ENCODE measurements at regions not wholly inside any gene's neighbourhood (a gene's known extent, or its start where the extent isn't known, plus 50 kb on each side); places are given as distances from the start of the nearest gene placed in this dataset.
"Not testable (repeated sequence)": the region's sequence is repeated elsewhere in the genome, so short reads cannot be mapped to it uniquely, and the experiment has no call there.

DNA sequence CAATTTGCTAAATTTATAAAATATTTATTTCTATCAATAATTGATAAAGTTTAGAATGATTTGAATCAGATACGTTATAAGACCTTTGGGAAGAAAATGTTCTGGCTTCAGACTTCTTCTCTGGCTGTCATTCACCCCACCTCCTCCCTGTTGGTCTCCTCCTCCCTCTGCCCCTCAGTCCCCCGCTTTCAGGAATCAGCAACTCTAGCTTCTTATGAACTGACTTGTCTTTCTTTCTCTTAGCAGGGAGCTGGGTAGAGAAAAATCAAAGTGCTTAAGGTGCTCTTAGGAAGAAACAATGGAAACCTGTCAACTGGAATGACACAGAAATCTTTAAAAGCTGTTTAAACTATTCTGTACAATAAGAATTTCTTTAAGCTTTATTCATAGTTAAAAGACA lies 71.3 kb upstream of the ETV3 start:
- Histone ChIP-seq H3K9me2 (ENCODE audit: insufficient read depth) (no peaks in the 10 kb centered on the region), H3K4me3 (replicated peaks in 1 of 2; ENCODE audit: low read depth in 1 of 2, low read length in 2 of 2) (no peak overlapping the region), H3K9ac (ENCODE audit: low read length) (no peak overlapping the region), H4K20me1 (ENCODE audit: insufficient read depth) (no peaks in the 10 kb centered on the region), H3K4me1 (ENCODE audit: control insufficient read depth in 1 of 2, insufficient read depth in 2 of 2, low read length in 2 of 2) (no peaks in the 10 kb centered on the region), H3K4me2 (ENCODE audit: low read length) (no peak overlapping the region), H2AFZ (ENCODE audit: low read depth, low read length, poor library complexity, severe bottlenecking) (no peak overlapping the region), H3K27ac (ENCODE audit: low read depth, low read length) (no peak overlapping the region), H3K27me3 (ENCODE audit: insufficient read depth, low read length) (peaks cover 19% of the 10 kb centered on the region), H3K9me3 (ENCODE audit: control insufficient read depth in 1 of 2, insufficient read depth in 1 of 2, low read depth in 1 of 2, low read length in 2 of 2) (peaks cover 0 to 3% of the 10 kb centered on the region in 2 experiments; a peak in 1 of 4 replicates), H3K79me2 (ENCODE audit: insufficient read depth, low read length) (no peaks in the 10 kb centered on the region), H3K36me3 (ENCODE audit: control insufficient read depth in 1 of 2, insufficient read depth in 2 of 2, low read length in 2 of 2) (no peaks in the 10 kb centered on the region)
- CTCF ChIA-PET = no interaction called here
- TF ChIP-seq, protein P1, sequence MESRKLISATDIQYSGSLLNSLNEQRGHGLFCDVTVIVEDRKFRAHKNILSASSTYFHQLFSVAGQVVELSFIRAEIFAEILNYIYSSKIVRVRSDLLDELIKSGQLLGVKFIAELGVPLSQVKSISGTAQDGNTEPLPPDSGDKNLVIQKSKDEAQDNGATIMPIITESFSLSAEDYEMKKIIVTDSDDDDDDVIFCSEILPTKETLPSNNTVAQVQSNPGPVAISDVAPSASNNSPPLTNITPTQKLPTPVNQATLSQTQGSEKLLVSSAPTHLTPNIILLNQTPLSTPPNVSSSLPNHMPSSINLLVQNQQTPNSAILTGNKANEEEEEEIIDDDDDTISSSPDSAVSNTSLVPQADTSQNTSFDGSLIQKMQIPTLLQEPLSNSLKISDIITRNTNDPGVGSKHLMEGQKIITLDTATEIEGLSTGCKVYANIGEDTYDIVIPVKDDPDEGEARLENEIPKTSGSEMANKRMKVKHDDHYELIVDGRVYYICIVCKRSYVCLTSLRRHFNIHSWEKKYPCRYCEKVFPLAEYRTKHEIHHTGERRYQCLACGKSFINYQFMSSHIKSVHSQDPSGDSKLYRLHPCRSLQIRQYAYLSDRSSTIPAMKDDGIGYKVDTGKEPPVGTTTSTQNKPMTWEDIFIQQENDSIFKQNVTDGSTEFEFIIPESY (IDR thresholded peaks at IDR 0.05; ENCODE audit: extremely low read depth, insufficient replicate concordance, low read length) = no peak
- TF ChIP-seq, protein P2, sequence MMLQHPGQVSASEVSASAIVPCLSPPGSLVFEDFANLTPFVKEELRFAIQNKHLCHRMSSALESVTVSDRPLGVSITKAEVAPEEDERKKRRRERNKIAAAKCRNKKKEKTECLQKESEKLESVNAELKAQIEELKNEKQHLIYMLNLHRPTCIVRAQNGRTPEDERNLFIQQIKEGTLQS (IDR thresholded peaks at IDR 0.05) = no peak
- TF ChIP-seq JUND (IDR thresholded peaks at IDR 0.05) = no peak
- no peak for TF ChIP-seq SRF (IDR thresholded peaks at IDR 0.05; ENCODE audit: low read depth)
- TF ChIP-seq CBX3 (IDR thresholded peaks at IDR 0.05; ENCODE audit: low read depth) = no peak
- TF ChIP-seq EZH2 (IDR thresholded peaks at IDR 0.05) = no peak
- TF ChIP-seq POLR2A (IDR thresholded peaks at IDR 0.05; ENCODE audit: borderline replicate concordance, extremely low read depth, insufficient read depth, insufficient read length) = no peak
- TF ChIP-seq POLR2AphosphoS5 (IDR thresholded peaks at IDR 0.05; ENCODE audit: low read depth, low read length) = no peak
- TF ChIP-seq YY1 (IDR thresholded peaks at IDR 0.05; ENCODE audit: extremely low read depth, insufficient replicate concordance, low read depth, low read length) = no peak
- no peak for TF ChIP-seq RAD21 (IDR thresholded peaks at IDR 0.05; ENCODE audit: low read depth)
- TF ChIP-seq CEBPB (IDR thresholded peaks at IDR 0.05; ENCODE audit: low read depth) = no peak
- TF ChIP-seq ZNF274 (IDR thresholded peaks at IDR 0.05; ENCODE audit: low read depth, low read length) = no peak
- no peak for TF ChIP-seq ELF1 (IDR thresholded peaks at IDR 0.05; ENCODE audit: borderline replicate concordance, low read depth)
- TF ChIP-seq ZFX (IDR thresholded peaks at IDR 0.05) = no peak
- no peak for TF ChIP-seq EZH2phosphoT487 (IDR thresholded peaks at IDR 0.05; ENCODE audit: borderline replicate concordance)
- no peak for TF ChIP-seq EGR1 (IDR thresholded peaks at IDR 0.05; ENCODE audit: low read depth)
- TF ChIP-seq, protein P3, sequence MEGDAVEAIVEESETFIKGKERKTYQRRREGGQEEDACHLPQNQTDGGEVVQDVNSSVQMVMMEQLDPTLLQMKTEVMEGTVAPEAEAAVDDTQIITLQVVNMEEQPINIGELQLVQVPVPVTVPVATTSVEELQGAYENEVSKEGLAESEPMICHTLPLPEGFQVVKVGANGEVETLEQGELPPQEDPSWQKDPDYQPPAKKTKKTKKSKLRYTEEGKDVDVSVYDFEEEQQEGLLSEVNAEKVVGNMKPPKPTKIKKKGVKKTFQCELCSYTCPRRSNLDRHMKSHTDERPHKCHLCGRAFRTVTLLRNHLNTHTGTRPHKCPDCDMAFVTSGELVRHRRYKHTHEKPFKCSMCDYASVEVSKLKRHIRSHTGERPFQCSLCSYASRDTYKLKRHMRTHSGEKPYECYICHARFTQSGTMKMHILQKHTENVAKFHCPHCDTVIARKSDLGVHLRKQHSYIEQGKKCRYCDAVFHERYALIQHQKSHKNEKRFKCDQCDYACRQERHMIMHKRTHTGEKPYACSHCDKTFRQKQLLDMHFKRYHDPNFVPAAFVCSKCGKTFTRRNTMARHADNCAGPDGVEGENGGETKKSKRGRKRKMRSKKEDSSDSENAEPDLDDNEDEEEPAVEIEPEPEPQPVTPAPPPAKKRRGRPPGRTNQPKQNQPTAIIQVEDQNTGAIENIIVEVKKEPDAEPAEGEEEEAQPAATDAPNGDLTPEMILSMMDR (IDR thresholded peaks at IDR 0.05 in 2 of 3, conservative IDR thresholded peaks at IDR 0.05 in 1 of 3; ENCODE audit: borderline replicate concordance in 1 of 3, insufficient read depth in 1 of 3, low read depth in 2 of 3, low read length in 2 of 3) = no peak
- RAD21 ChIA-PET (ENCODE audit: low non-redundant PET in 1 of 2, low total read pairs in 2 of 2, uncharacterized antibody in 2 of 2, unreplicated experiment in 2 of 2) = interaction anchor here in 1 of 2 experiments (0.6 kb wide), 1 partner anchor 279 kb away, joined by 6 read pairs; no protein-coding TSS in a partner anchor
- ATAC-seq (no peak), DNase-seq (ENCODE audit: low read depth, low spot score) (no peak)
- POLR2A ChIA-PET = no interaction called here
- intact Hi-C loops (cut with micrococcal nuclease) = no loop called here
- no TSS peak for BruUV-seq (replicated peaks)

DNA sequence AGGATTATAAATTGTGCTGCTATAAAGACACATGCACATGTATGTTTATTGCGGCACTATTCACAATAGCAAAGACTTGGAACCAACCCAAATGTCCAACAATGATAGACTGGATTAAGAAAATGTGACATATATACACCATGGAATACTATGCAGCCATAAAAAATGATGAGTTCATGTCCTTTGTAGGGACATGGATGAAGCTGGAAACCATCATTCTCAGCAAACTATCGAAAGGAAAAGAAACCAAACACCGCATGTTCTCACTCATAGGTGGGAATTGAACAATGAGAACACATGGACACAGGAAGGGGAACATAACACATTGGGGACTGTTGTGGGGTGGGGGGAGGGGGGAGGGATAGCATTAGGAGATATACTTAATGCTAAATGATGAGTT lies 67.8 kb upstream of the ETV3 start:
- CTCF ChIA-PET; H4K20me1 ChIP-seq (ENCODE audit: insufficient read depth); H3K9me2 ChIP-seq (ENCODE audit: insufficient read depth); POLR2A ChIA-PET; H3K4me2 ChIP-seq (ENCODE audit: low read length); H3K79me2 ChIP-seq (ENCODE audit: insufficient read depth, low read length); DNase-seq (ENCODE audit: low read depth, low spot score); H3K9me3 ChIP-seq (ENCODE audit: control insufficient read depth in 1 of 2, insufficient read depth in 1 of 2, low read depth in 1 of 2, low read length in 2 of 2); H3K4me3 ChIP-seq (replicated peaks in 1 of 2; ENCODE audit: low read depth in 1 of 2, low read length in 2 of 2); H3K4me1 ChIP-seq (ENCODE audit: control insufficient read depth in 1 of 2, insufficient read depth in 2 of 2, low read length in 2 of 2); BruUV-seq (replicated peaks); H3K27ac ChIP-seq (ENCODE audit: low read depth, low read length); H3K9ac ChIP-seq (ENCODE audit: low read length); RAD21 ChIA-PET (ENCODE audit: low non-redundant PET in 1 of 2, low total read pairs in 2 of 2, uncharacterized antibody in 2 of 2, unreplicated experiment in 2 of 2); H3K36me3 ChIP-seq (ENCODE audit: control insufficient read depth in 1 of 2, insufficient read depth in 2 of 2, low read length in 2 of 2); ATAC-seq; H2AFZ ChIP-seq (ENCODE audit: low read depth, low read length, poor library complexity, severe bottlenecking): not testable (repeated sequence)
- peaks cover 27% of the 10 kb centered on the region for H3K27me3 ChIP-seq (ENCODE audit: insufficient read depth, low read length)
- intact Hi-C loops (cut with micrococcal nuclease) = loop anchor here (2.0 kb wide), 1 partner anchor 75 kb away; no protein-coding TSS in a partner anchor
